GM12872 (cell line): ENCODE measurements at regions not wholly inside any gene's neighbourhood (a gene's known extent, or its start where the extent isn't known, plus 50 kb on each side); places are given as distances from the start of the nearest gene placed in this dataset.

Experiments
- TF ChIP-seq, protein P1 (sequence below): IDR thresholded peaks from 3 replicates; pipeline ENCODE4 v1.5.1; 2011; ENCODE audit warnings: low read depth, mild to moderate bottlenecking, low read length, moderate library complexity; ENCODE audit not compliant: insufficient read depth

DNA sequence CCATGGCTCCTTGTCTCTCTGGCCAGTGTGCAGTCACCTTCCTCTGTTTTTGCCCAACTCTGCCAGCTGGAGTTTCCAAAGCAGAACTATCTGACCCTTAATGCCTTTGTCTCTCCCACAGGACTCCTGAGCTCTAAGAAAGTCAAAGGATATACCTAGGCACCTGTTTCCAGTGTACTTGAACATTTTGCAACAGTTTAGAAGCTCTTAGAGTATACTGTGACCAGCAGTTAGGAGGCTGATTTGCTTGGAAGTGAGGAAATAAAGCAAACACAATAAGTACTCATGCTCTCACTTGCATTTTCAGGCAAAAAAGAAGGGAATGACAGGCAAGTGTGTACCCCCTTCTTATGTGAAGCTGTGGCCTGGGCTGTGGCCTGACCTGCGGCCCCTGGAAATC is 204.3 kb upstream of the PLET1 start:
- TF ChIP-seq, protein P1, sequence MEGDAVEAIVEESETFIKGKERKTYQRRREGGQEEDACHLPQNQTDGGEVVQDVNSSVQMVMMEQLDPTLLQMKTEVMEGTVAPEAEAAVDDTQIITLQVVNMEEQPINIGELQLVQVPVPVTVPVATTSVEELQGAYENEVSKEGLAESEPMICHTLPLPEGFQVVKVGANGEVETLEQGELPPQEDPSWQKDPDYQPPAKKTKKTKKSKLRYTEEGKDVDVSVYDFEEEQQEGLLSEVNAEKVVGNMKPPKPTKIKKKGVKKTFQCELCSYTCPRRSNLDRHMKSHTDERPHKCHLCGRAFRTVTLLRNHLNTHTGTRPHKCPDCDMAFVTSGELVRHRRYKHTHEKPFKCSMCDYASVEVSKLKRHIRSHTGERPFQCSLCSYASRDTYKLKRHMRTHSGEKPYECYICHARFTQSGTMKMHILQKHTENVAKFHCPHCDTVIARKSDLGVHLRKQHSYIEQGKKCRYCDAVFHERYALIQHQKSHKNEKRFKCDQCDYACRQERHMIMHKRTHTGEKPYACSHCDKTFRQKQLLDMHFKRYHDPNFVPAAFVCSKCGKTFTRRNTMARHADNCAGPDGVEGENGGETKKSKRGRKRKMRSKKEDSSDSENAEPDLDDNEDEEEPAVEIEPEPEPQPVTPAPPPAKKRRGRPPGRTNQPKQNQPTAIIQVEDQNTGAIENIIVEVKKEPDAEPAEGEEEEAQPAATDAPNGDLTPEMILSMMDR: no peak

DNA sequence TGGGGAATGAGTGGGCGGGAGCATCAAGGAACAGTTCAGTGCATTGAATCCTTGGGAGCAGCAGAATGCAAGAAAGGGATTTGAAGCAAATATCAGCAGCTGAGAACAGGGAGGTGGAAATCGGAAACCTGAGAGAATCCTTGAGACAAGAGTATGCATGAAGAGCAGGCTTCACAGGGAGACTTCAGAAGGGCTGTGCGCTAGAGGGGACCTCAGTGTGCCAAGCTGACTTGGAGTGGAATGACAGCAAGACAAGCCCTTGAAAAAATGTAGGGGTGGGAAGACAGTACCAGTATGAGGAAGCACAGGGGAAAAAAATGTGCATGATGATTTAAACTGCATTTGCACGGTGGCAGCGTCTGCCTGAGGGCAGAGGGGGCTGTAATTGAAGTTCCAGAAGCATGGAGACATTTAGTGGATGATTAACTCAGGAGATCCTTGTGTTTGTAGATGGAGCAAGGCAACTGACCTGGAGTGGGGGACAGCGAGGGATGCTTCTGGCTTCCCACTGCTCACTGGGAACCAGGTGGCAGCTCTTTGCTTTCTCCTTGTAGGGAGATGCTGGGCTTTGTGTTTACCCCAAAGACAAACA is 204.9 kb upstream of the PLET1 start:
- TF ChIP-seq, protein P1: no peak

DNA sequence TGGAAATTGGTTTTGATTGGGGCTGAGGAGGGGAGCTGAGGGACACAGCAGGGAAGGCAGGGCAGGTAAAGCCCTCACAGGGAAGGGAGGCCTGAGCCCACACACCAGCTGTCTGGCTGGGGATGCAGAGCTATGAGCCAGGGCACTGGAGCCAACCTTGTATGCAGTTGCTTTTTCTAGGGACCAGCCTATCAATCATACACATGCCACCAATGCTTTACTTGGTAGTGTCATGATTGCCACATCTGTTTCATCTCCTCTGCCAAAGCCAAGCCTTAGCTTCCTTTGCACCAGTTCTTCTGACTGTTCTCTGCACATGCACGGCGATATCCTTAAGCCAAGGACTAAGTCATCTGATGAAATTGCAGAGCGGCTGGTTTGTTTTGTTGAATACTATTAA is 207.1 kb upstream of the PLET1 start:
- TF ChIP-seq, protein P1: no peak

DNA sequence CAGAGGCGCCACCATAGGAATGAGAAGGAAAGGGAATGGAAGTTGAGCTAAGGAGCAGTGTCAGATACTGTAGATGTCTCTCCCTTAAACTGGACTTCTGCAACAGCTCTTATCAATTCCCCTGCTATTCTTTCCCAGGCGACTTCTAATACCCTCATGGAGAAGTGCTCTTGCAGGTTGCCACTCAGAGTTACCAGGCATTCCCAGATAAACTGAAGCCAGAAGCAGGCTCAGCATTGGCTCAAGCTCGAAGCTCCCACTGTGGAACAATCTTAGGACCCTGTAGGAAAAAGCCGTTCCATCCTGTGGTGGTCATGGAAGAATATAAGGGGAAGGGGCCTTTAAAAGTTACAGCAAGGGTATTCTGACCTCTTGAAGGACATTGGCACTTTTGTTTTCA is 208.7 kb upstream of the PLET1 start:
- TF ChIP-seq, protein P1: no peak

DNA sequence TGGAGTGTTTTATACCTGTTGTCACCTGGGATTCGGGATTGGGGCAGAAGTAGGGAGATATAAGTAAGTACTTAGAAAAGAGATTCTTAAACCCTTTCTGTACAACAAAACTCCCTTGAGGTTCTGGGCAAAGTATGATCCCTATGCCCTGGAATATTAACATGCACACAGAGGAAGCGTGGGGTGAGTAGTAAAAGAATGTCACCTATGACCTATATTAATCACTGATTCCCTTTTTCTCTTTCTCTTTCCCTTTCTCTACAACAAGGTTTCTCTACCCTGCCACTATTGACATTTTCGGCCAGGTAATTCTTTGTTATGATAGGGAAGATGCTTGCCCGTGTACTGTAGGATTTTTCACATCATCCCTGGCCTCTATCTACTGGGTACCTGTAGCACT is 209.7 kb upstream of the PLET1 start:
- TF ChIP-seq, protein P1: no peak

DNA sequence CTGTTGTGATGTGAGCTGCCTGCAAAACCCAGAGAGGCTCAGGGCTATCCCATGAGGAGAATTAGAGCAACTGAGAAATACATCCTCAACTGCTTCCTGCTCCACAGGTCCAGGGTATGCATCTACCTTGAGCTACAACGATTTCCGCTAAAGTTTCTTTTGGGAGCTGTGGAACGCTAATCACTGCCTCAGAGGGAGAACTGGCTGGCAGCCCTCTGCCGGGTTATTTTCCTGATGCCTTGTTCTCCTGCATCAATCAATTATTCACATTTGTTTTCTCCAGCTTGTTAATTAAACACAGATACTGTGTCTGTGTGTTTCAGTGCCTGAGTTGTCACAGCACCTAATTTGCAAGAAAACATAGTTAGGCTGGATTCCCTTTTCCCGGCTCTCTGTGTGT is 211.1 kb upstream of the PLET1 start:
- TF ChIP-seq, protein P1: no peak

DNA sequence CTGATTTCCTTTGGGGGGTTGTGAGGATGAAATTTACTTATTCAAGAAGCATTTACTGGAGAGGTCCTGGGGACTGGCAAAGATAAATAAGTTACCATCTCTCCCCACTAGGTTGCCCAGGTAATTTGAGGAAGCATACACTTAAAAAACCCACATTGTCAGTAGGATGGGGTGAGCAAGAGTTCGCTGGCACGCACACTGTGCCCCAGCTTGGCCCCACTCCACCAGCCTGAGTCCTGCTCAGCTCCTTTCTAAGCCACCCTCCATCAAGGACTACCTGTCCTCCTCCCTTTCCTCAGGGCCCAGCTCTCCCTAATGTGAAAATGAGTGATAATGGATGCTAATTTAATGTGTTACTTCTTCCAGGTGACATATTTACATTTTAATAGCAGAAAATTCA is 216.5 kb upstream of the PLET1 start:
- TF ChIP-seq, protein P1: no peak
